NCI-H2227 treated with DMSO at 0.1 percent for 48 hours (cell line): ENCODE measurements at regions not wholly inside any gene's neighbourhood (a gene's known extent, or its start where the extent isn't known, plus 50 kb on each side); places are given as distances from the start of the nearest gene placed in this dataset.
A peak's percentile ranks its signal among the peaks of the same experiment; 100 is the strongest.

ENCODE experiments used
- DNase-seq: peaks from one replicate; lab custom pipeline; 2025; lab: John Stamatoyannopoulos, UW

- no peak for DNase-seq
Observed at GRCh38 chr2:221282386-221282785, 289.7 kb downstream of the EPHA4 start.

- DNase-seq: no peak
Observed at GRCh38 chr2:221283896-221284545, 288.1 kb downstream of the EPHA4 start.

- no peak for DNase-seq
Observed at GRCh38 chr2:221285148-221285547, 287.0 kb downstream of the EPHA4 start.

- no peak for DNase-seq
Observed at GRCh38 chr2:221286406-221286805, 285.7 kb downstream of the EPHA4 start.

- no peak for DNase-seq
Observed at GRCh38 chr2:221289389-221289788, 282.7 kb downstream of the EPHA4 start.

GRCh38 chr2:221289846-221290245 lies 282.3 kb downstream of the EPHA4 start:
- DNase-seq: no peak

GRCh38 chr2:221293949-221294742 lies 278.0 kb downstream of the EPHA4 start:
- no peak for DNase-seq

- DNase-seq: no peak
Observed at GRCh38 chr2:221304916-221305315, 267.2 kb downstream of the EPHA4 start.

- DNase-seq: no peak
Observed at GRCh38 chr2:221308507-221309066, 263.5 kb downstream of the EPHA4 start.

- peak; percentile 20 for DNase-seq
Observed at GRCh38 chr2:221309892-221310583, 262.1 kb downstream of the EPHA4 start.

- DNase-seq: no peak
Observed at GRCh38 chr2:221310730-221311129, 261.4 kb downstream of the EPHA4 start.

GRCh38 chr2:221312634-221313033 lies 259.5 kb downstream of the EPHA4 start:
- no peak for DNase-seq

GRCh38 chr2:221314786-221315185 lies 257.3 kb downstream of the EPHA4 start:
- DNase-seq: no peak

GRCh38 chr2:221318376-221319130 lies 253.6 kb downstream of the EPHA4 start:
- DNase-seq: no peak

GRCh38 chr2:221322741-221323140 lies 249.4 kb downstream of the EPHA4 start:
- no peak for DNase-seq

- no peak for DNase-seq
Observed at GRCh38 chr2:221323513-221323912, 248.6 kb downstream of the EPHA4 start.

GRCh38 chr2:221330436-221330835 lies 241.7 kb downstream of the EPHA4 start:
- no peak for DNase-seq

- no peak for DNase-seq
Observed at GRCh38 chr2:221334481-221335218, 237.5 kb downstream of the EPHA4 start.

GRCh38 chr2:221335219-221335752 lies 236.8 kb downstream of the EPHA4 start:
- peak; percentile 69 for DNase-seq

- no peak for DNase-seq
Observed at GRCh38 chr2:221336967-221337366, 235.1 kb downstream of the EPHA4 start.
